Small intestine (tissue), 7 donors: ENCODE measurements at regions not wholly inside any gene's neighbourhood (a gene's known extent, or its start where the extent isn't known, plus 50 kb on each side); places are given as distances from the start of the nearest gene placed in this dataset.

ENCODE experiments used
- DNase-seq, 2 donors: peaks; one replicate each; pipeline versions ENCODE4 v3.0.0 to v3.0.0-alpha.2; 2013
- FAIRE-seq: peaks from 2 replicates; lab custom pipeline; 2012; peaks lifted over from hg19 to GRCh38; lab: Jason Lieb, UNC
- H3K27ac ChIP-seq, 3 donors: one replicate each; pipeline ENCODE4 v1.5.1; 2013; ENCODE audit warnings: low read length in 2 of 3, mild to moderate bottlenecking in 2 of 3, control low read depth in 1 of 3, inconsistent platforms in 1 of 3, low read depth in 1 of 3, moderate library complexity in 1 of 3
- H3K27me3 ChIP-seq, 3 donors: one replicate each; pipeline ENCODE4 v1.6.1; 2013; ENCODE audit warnings: low read length in 3 of 3, inconsistent platforms in 1 of 3; ENCODE audit not compliant: control insufficient read depth in 3 of 3, insufficient read depth in 3 of 3
- H3K36me3 ChIP-seq, 3 donors: one replicate each; pipeline ENCODE4 v1.6.1; 2013; ENCODE audit warnings: low read length in 3 of 3, inconsistent platforms in 1 of 3, low read depth in 1 of 3, mild to moderate bottlenecking in 1 of 3, moderate library complexity in 1 of 3; ENCODE audit not compliant: control insufficient read depth in 3 of 3, insufficient read depth in 2 of 3
- H3K4me1 ChIP-seq, 3 donors: one replicate each; pipeline ENCODE4 v1.6.1; 2013; ENCODE audit warnings: low read length in 2 of 3, inconsistent platforms in 1 of 3, low read depth in 1 of 3, mild to moderate bottlenecking in 1 of 3, moderate library complexity in 1 of 3; ENCODE audit not compliant: control insufficient read depth in 3 of 3, insufficient read depth in 2 of 3
- H3K4me3 ChIP-seq, 3 donors: one replicate each; pipeline ENCODE4 v1.5.1; 2013; ENCODE audit warnings: low read length in 3 of 3, control low read depth in 1 of 3, inconsistent platforms in 1 of 3, low read depth in 1 of 3, mild to moderate bottlenecking in 1 of 3, moderate library complexity in 1 of 3
- H3K9me3 ChIP-seq, 2 donors: one replicate each; pipeline ENCODE4 v1.6.1; 2013; ENCODE audit warnings: low read depth in 1 of 2, low read length in 1 of 2; ENCODE audit not compliant: control insufficient read depth in 2 of 2, insufficient read depth in 1 of 2
- WGBS, 3 donors: extraction: QIAGEN DNeasy Blood & Tissue Kit; methylation state at CpG; one replicate each; pipeline ENCODE4 v1.1.7; 2013; 5-methylcytosine and 5-hydroxymethylcytosine counted together
- donor health status: healthy with polysubstance abuse.
- donor health status: control.
- donor health status: control.
- donor health status: Bipolar disorder and iron deficiency.
- donor health status: healthy.

GRCh38 chr2:234566622-234567021 is 69.7 kb upstream of the ARL4C start:
- Histone ChIP-seq H3K27ac (no peak overlapping the region), H3K27me3 (no peaks in the 10 kb centered on the region), H3K36me3 (no peaks in the 10 kb centered on the region), H3K4me1 (no peaks in the 10 kb centered on the region), H3K4me3 (no peak overlapping the region), H3K9me3 (no peaks in the 10 kb centered on the region)
- FAIRE-seq, result no peak
- WGBS, 3 donors, result 48 to 72% (median 52%) methylated on average over 2 of the region's 2 CpGs
- DNase-seq, result no peak

GRCh38 chr2:234565842-234566619 is 69.2 kb upstream of the ARL4C start:
- WGBS, 3 donors, result 74 to 86% (median 81%) methylated on average over 10 of the region's 10 CpGs
- Histone ChIP-seq H3K4me3 (no peak overlapping the region), H3K27me3 (no peaks in the 10 kb centered on the region), H3K36me3 (no peaks in the 10 kb centered on the region), H3K9me3 (no peaks in the 10 kb centered on the region), H3K27ac (no peak overlapping the region), H3K4me1 (no peaks in the 10 kb centered on the region)
- FAIRE-seq (no peak), DNase-seq (no peak)

GRCh38 chr2:234565201-234565600 is 68.3 kb upstream of the ARL4C start:
- peaks cover 0 to 3% (median 0%) of the 10 kb centered on the region in 3 donors for H3K27me3 ChIP-seq
- no peak for FAIRE-seq
- no peaks in the 10 kb centered on the region for H3K4me1 ChIP-seq
- 78 to 93% (median 86%) methylated on average over 1 of the region's 1 CpG for WGBS, 3 donors
- no peaks in the 10 kb centered on the region for H3K9me3 ChIP-seq
- no peak overlapping the region for H3K4me3 ChIP-seq
- no peak overlapping the region for H3K27ac ChIP-seq
- H3K36me3 ChIP-seq, result no peaks in the 10 kb centered on the region
- no peak for DNase-seq

- Histone ChIP-seq H3K4me1 (no peaks in the 10 kb centered on the region), H3K36me3 (no peaks in the 10 kb centered on the region), H3K9me3 (peaks cover 0 to 2% of the 10 kb centered on the region in 2 donors), H3K27me3 (peaks cover 0 to 3% (median 0%) of the 10 kb centered on the region in 3 donors), H3K27ac (no peak overlapping the region), H3K4me3 (no peak overlapping the region)
- 17 to 25% (median 22%) methylated on average over 2 of the region's 2 CpGs for WGBS, 3 donors
- FAIRE-seq, result no peak
- DNase-seq, result no peak
These were observed 67.8 kb upstream of the ARL4C start for GRCh38 chr2:234564699-234565098.

- no peak overlapping the region for H3K4me3 ChIP-seq
- no peak for FAIRE-seq
- WGBS, 3 donors, result 71 to 80% (median 76%) methylated on average over 5 of the region's 5 CpGs
- peaks cover 0 to 3% (median 0%) of the 10 kb centered on the region in 3 donors for H3K27me3 ChIP-seq
- no peak for DNase-seq
- H3K36me3 ChIP-seq, result no peaks in the 10 kb centered on the region
- H3K4me1 ChIP-seq, result no peaks in the 10 kb centered on the region
- peaks cover 0 to 5% of the 10 kb centered on the region in 2 donors for H3K9me3 ChIP-seq
- no peak overlapping the region for H3K27ac ChIP-seq
These were observed 62.7 kb upstream of the ARL4C start for GRCh38 chr2:234559609-234560008.

- no peak for DNase-seq
- no peaks in the 10 kb centered on the region for H3K4me1 ChIP-seq
- no peak overlapping the region for H3K27ac ChIP-seq
- no peaks in the 10 kb centered on the region for H3K36me3 ChIP-seq
- 90 to 94% (median 91%) methylated on average over 4 of the region's 4 CpGs for WGBS, 3 donors
- H3K9me3 ChIP-seq, result peaks cover 0 to 5% of the 10 kb centered on the region in 2 donors
- no peak overlapping the region for H3K4me3 ChIP-seq
- FAIRE-seq, result no peak
- H3K27me3 ChIP-seq, result peaks cover 0 to 3% (median 0%) of the 10 kb centered on the region in 3 donors
These were observed 61.8 kb upstream of the ARL4C start for GRCh38 chr2:234558642-234559041.

- Histone ChIP-seq H3K9me3 (peaks cover 0 to 5% of the 10 kb centered on the region in 2 donors), H3K27me3 (peaks cover 0 to 3% (median 0%) of the 10 kb centered on the region in 3 donors), H3K4me3 (no peak overlapping the region), H3K4me1 (no peaks in the 10 kb centered on the region), H3K27ac (no peak overlapping the region), H3K36me3 (no peaks in the 10 kb centered on the region)
- no peak for FAIRE-seq
- DNase-seq, result no peak
- 80 to 90% (median 85%) methylated on average over 5 of the region's 5 CpGs for WGBS, 3 donors
These were observed 60.1 kb upstream of the ARL4C start for GRCh38 chr2:234556848-234557573.

GRCh38 chr2:234555616-234556249 is 58.9 kb upstream of the ARL4C start:
- Histone ChIP-seq H3K4me3 (no peak overlapping the region), H3K9me3 (peaks cover 0 to 5% of the 10 kb centered on the region in 2 donors), H3K27me3 (peaks cover 0 to 3% (median 0%) of the 10 kb centered on the region in 3 donors), H3K27ac (no peak overlapping the region), H3K36me3 (no peaks in the 10 kb centered on the region), H3K4me1 (no peaks in the 10 kb centered on the region)
- peak; percentile 5 to 16 for DNase-seq
- WGBS, 3 donors, result 69 to 88% (median 78%) methylated on average over 9 of the region's 9 CpGs
- FAIRE-seq, result no peak
